Tibial artery (tissue), 4 donors: ENCODE measurements at regions not wholly inside any gene's neighbourhood (a gene's known extent, or its start where the extent isn't known, plus 50 kb on each side); places are given as distances from the start of the nearest gene placed in this dataset.

Experiments used
- DNase-seq, 2 donors: peaks; one replicate each; pipeline ENCODE4 v3.0.0-alpha.2; 2019
- H3K27ac ChIP-seq, 2 donors: fragments of 200-600 bp; sonication (generic) in 1 of 2; 1 replicate in 1 of 2; 2 replicates in 1 of 2; pipeline ENCODE4 v1.5.1; 2018 to 2019; ENCODE audit warnings: mild to moderate bottlenecking in 1 of 2
- H3K27me3 ChIP-seq, 2 donors: fragments of 200-600 bp; sonication (generic) in 1 of 2; one replicate each; pipeline versions ENCODE4 v1.5.1 to v1.6.0; 2016 to 2019
- H3K36me3 ChIP-seq, 3 donors: fragments of 200-600 bp; sonication (generic) in 2 of 3; one replicate each; pipeline ENCODE4 v1.5.1; 2016 to 2019; ENCODE audit warnings: mild to moderate bottlenecking in 2 of 3
- H3K4me1 ChIP-seq, 4 donors: fragments of 200-600 bp; sonication (generic) in 2 of 4; 1 replicate in 3 of 4; 2 replicates in 1 of 4; pipeline ENCODE4 v1.5.1; 2016 to 2019
- H3K4me3 ChIP-seq, 2 donors: fragments of 200-600 bp; sonication (generic) in 1 of 2; 1 replicate in 1 of 2; 2 replicates in 1 of 2; pipeline ENCODE4 v1.5.1; 2018 to 2019; ENCODE audit warnings: mild to moderate bottlenecking in 2 of 2
- H3K9me3 ChIP-seq, 3 donors: fragments of 200-600 bp; sonication (generic) in 1 of 3; one replicate each; pipeline ENCODE4 v1.5.1; 2016 to 2019
- CTCF ChIP-seq, 2 experiments: fragments of 200-600 bp in 1 of 2; fragments of 450-650 bp in 1 of 2; IDR thresholded peaks; one replicate each; pipeline ENCODE4 v1.5.1; 2017 to 2019; ENCODE audit warnings: antibody characterized with exemption in 2 of 2, mild to moderate bottlenecking in 1 of 2, moderate library complexity in 1 of 2
- intact Hi-C: fragments of 100-400 bp; cut with DNase I; formaldehyde crosslinking; loops from one replicate; pipeline ENCODE4 v1.15.0; 2023; ENCODE audit warnings: low total_unique reads

GRCh38 chr17:13395862-13396261 lies 205.9 kb downstream of the HS3ST3A1 start:
- H3K9me3 ChIP-seq, result no peaks in the 10 kb centered on the region
- H3K4me1 ChIP-seq, result no peaks in the 10 kb centered on the region
- intact Hi-C loops, result no loop called here
- no peak for TF ChIP-seq CTCF (IDR thresholded peaks at IDR 0.05)
- H3K36me3 ChIP-seq, result no peaks in the 10 kb centered on the region
- no peak overlapping the region for H3K27ac ChIP-seq
- no peak overlapping the region for H3K4me3 ChIP-seq
- DNase-seq, result no peak
- H3K27me3 ChIP-seq, result no peaks in the 10 kb centered on the region

GRCh38 chr17:13395346-13395745 lies 206.4 kb downstream of the HS3ST3A1 start:
- TF ChIP-seq CTCF (IDR thresholded peaks at IDR 0.05), result no peak
- H3K4me1 ChIP-seq, result no peaks in the 10 kb centered on the region
- no peaks in the 10 kb centered on the region for H3K9me3 ChIP-seq
- intact Hi-C loops, result no loop called here
- H3K36me3 ChIP-seq, result no peaks in the 10 kb centered on the region
- no peak overlapping the region for H3K27ac ChIP-seq
- H3K27me3 ChIP-seq, result no peaks in the 10 kb centered on the region
- H3K4me3 ChIP-seq, result no peak overlapping the region
- DNase-seq, result no peak

GRCh38 chr17:13393841-13394710 lies 207.7 kb downstream of the HS3ST3A1 start:
- H3K9me3 ChIP-seq, result no peaks in the 10 kb centered on the region
- H3K36me3 ChIP-seq, result no peaks in the 10 kb centered on the region
- no peak for DNase-seq
- no peak overlapping the region for H3K27ac ChIP-seq
- no peaks in the 10 kb centered on the region for H3K27me3 ChIP-seq
- intact Hi-C loops, result no loop called here
- TF ChIP-seq CTCF (IDR thresholded peaks at IDR 0.05), result no peak
- no peak overlapping the region for H3K4me3 ChIP-seq
- H3K4me1 ChIP-seq, result no peaks in the 10 kb centered on the region

- no peak for TF ChIP-seq CTCF (IDR thresholded peaks at IDR 0.05)
- Histone ChIP-seq H3K27ac (no peak overlapping the region), H3K9me3 (no peaks in the 10 kb centered on the region), H3K27me3 (no peaks in the 10 kb centered on the region), H3K4me3 (no peak overlapping the region), H3K4me1 (no peaks in the 10 kb centered on the region), H3K36me3 (no peaks in the 10 kb centered on the region)
- DNase-seq, result no peak
- intact Hi-C loops, result no loop called here
Measured at GRCh38 chr17:13387952-13388351, 213.8 kb downstream of the HS3ST3A1 start.

GRCh38 chr17:13387236-13387635 lies 214.5 kb downstream of the HS3ST3A1 start:
- H3K27me3 ChIP-seq, result no peaks in the 10 kb centered on the region

More at GRCh38 chr17:13387236-13387635, 214.5 kb downstream of the HS3ST3A1 start:
- intact Hi-C loops, result no loop called here
- no peak for TF ChIP-seq CTCF (IDR thresholded peaks at IDR 0.05)
- no peak for DNase-seq
- no peak overlapping the region for H3K4me3 ChIP-seq
- H3K27ac ChIP-seq, result no peak overlapping the region
- no peaks in the 10 kb centered on the region for H3K36me3 ChIP-seq
- H3K4me1 ChIP-seq, result no peaks in the 10 kb centered on the region
- no peaks in the 10 kb centered on the region for H3K9me3 ChIP-seq
